ENCODE measurements at regions not wholly inside any gene's neighbourhood (a gene's known extent, or its start where the extent isn't known, plus 50 kb on each side); places are given as distances from the start of the nearest gene placed in this dataset.
"Not testable (repeated sequence)": the region's sequence is repeated elsewhere in the genome, so short reads cannot be mapped to it uniquely, and the experiment has no call there.

DNA sequence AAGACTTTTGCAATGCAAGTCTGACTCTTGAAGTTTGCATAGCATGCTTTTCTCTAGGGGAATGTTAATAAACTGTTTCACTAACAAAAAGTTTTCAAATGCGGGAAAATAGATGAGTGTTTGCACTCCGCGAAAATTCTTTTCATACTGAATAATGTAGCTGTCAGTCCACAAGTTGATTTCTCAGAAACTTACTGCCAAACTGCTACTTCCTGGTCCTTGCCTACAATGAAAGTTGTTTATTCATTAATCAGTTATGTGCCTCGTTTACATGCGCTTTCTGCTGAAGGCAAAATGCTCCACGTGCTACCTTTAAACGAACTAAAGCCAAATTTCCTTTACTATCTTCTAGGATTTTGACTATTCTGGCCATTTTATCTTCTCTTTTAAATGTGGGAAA is 166.2 kb downstream of the MAGEB17 start:
- Histone ChIP-seq H3K27ac (no peak overlapping the region), H3K4me1 (ENCODE audit: control insufficient read depth in 1 of 2, low read depth in 2 of 2) (no peaks in the 10 kb centered on the region), H3K27me3 (replicated peaks; ENCODE audit: insufficient read depth) (no peaks in the 10 kb centered on the region), H3K36me3 (no peaks in the 10 kb centered on the region), H3K9me3 (no peaks in the 10 kb centered on the region), H3K4me3 (no peak overlapping the region)
- TF ChIP-seq, protein P1, sequence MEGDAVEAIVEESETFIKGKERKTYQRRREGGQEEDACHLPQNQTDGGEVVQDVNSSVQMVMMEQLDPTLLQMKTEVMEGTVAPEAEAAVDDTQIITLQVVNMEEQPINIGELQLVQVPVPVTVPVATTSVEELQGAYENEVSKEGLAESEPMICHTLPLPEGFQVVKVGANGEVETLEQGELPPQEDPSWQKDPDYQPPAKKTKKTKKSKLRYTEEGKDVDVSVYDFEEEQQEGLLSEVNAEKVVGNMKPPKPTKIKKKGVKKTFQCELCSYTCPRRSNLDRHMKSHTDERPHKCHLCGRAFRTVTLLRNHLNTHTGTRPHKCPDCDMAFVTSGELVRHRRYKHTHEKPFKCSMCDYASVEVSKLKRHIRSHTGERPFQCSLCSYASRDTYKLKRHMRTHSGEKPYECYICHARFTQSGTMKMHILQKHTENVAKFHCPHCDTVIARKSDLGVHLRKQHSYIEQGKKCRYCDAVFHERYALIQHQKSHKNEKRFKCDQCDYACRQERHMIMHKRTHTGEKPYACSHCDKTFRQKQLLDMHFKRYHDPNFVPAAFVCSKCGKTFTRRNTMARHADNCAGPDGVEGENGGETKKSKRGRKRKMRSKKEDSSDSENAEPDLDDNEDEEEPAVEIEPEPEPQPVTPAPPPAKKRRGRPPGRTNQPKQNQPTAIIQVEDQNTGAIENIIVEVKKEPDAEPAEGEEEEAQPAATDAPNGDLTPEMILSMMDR (IDR thresholded peaks at IDR 0.05) = no peak
- ATAC-seq (ENCODE audit: insufficient number of reproducible peaks, low FRiP score, low read depth) = no peak
- DNase-seq (ENCODE audit: low spot score) = no peak

- no peaks in the 10 kb centered on the region for H3K36me3 ChIP-seq
- TF ChIP-seq, protein P1 (IDR thresholded peaks at IDR 0.05) = no peak
- H3K4me1 ChIP-seq (ENCODE audit: control insufficient read depth in 1 of 2, low read depth in 2 of 2) = no peaks in the 10 kb centered on the region
- DNase-seq (ENCODE audit: low spot score) (no peak), ATAC-seq (ENCODE audit: insufficient number of reproducible peaks, low FRiP score, low read depth) (no peak)
- H3K27me3 ChIP-seq (replicated peaks; ENCODE audit: insufficient read depth) = no peaks in the 10 kb centered on the region
- no peak overlapping the region for H3K4me3 ChIP-seq
- no peaks in the 10 kb centered on the region for H3K9me3 ChIP-seq
- no peak overlapping the region for H3K27ac ChIP-seq
Measured at GRCh38 chrX:16335181-16335580, 167.9 kb downstream of the MAGEB17 start.

DNA sequence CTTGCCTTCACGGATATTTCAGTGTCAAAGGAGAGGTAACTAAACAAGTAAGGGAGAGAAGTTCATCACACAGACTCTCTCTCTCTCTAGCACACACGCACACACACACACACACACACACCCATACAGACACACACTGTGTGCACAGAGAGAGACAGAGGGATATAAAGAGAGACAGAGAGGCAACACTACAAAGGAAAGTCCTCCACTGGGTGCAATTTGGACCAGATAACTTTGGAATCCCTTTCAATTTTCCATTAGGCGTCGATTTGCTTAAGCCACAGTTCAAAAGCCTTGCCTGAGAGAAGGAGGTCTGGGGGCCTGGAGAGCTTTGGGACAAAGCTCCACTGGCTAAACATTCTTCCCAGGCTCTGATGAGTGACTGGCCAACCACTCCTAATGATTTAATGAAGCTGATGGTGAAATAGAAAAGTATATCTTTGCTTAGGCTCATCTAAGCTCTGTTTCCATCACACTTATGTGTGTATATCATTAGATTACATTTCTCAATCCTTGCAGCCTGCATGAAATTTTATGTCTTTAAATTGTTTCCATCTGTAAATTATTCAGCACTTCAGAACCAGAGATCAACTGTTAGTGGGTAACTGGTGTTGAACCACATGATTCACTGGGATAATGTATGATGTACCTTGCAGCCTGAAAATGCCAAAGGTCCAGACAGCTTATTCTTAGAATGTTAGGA is 180.8 kb downstream of the MAGEB17 start:
- TF ChIP-seq, protein P1 (IDR thresholded peaks at IDR 0.05) = no peak
- no peaks in the 10 kb centered on the region for H3K36me3 ChIP-seq
- no peaks in the 10 kb centered on the region for H3K4me1 ChIP-seq (ENCODE audit: control insufficient read depth in 1 of 2, low read depth in 2 of 2)
- DNase-seq (ENCODE audit: low spot score) (no peak), ATAC-seq (ENCODE audit: insufficient number of reproducible peaks, low FRiP score, low read depth) (no peak)
- H3K27ac ChIP-seq = no peak overlapping the region
- no peaks in the 10 kb centered on the region for H3K27me3 ChIP-seq (replicated peaks; ENCODE audit: insufficient read depth)
- H3K4me3 ChIP-seq = no peak overlapping the region
- no peaks in the 10 kb centered on the region for H3K9me3 ChIP-seq

DNA sequence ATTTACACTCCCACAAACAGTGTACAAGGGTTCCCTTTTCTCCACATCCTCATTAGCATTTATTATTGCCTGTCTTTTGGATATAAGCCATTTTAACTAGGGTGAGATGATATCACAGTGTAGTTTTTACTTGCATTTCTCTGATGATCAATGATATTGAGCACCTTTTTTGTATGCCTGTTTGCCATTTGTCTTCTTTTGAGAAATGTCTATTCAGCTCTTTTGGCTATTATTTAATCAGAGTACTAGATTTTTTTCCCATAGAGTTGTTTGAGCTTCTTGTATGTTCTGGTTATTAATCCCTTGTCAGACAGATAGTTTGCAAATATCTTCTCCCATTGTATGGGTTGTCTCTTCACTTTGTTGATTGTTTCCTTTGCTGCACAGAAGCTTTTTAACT is 190.6 kb downstream of the MAGEB17 start:
- no peak for ATAC-seq (ENCODE audit: insufficient number of reproducible peaks, low FRiP score, low read depth)
- no peaks in the 10 kb centered on the region for H3K27me3 ChIP-seq (replicated peaks; ENCODE audit: insufficient read depth)

DNA sequence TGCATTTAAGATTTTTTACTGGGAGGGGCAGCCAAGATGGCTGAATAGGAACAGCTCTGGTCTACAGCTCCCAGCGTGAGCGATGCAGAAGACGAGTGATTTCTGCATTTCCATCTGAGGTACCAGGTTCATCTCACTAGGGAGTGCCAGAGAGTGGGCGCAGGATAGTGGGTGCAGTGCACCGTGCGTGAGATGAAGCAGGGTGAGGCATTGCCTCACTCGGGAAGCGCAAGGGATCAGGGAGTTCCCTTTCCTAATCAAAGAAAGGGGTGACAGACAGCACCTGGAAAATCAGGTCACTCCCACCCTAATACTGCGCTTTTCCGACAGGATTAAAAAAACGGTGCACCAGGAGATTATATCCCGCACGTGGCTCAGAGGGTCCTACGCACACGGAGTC is 192.8 kb downstream of the MAGEB17 start:
- H3K4me1 ChIP-seq (ENCODE audit: control insufficient read depth in 1 of 2, low read depth in 2 of 2); H3K27me3 ChIP-seq (replicated peaks; ENCODE audit: insufficient read depth); ATAC-seq (ENCODE audit: insufficient number of reproducible peaks, low FRiP score, low read depth); H3K36me3 ChIP-seq; H3K4me3 ChIP-seq; DNase-seq (ENCODE audit: low spot score); H3K9me3 ChIP-seq; H3K27ac ChIP-seq: not testable (repeated sequence)

More for the DNA sequence above, 190.6 kb downstream of the MAGEB17 start:
- TF ChIP-seq, protein P1 (IDR thresholded peaks at IDR 0.05) = no peak
- no peaks in the 10 kb centered on the region for H3K4me1 ChIP-seq (ENCODE audit: control insufficient read depth in 1 of 2, low read depth in 2 of 2)
- no peak overlapping the region for H3K4me3 ChIP-seq
- no peak overlapping the region for H3K27ac ChIP-seq
- no peaks in the 10 kb centered on the region for H3K9me3 ChIP-seq
- no peak for DNase-seq (ENCODE audit: low spot score)
- H3K36me3 ChIP-seq = no peaks in the 10 kb centered on the region

DNA sequence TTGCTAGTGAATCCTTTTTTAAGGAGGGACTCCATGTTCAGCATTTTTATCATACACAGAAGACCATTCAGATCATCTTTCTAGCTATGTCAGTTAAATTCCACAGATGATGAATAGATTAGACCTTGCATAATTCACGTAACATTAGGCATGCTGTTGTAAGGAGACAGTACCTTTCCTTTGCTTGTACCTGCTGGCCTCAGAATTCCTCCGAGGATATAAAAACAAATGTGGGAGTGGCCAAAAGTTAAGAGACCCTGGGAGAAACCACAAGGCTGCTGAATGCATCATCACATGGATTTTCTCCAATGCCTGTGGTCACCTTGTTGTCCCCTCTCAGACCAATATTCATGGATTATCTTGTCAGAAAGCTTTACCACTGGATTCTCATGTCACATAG is 201.4 kb downstream of the MAGEB17 start:
- TF ChIP-seq, protein P1 (IDR thresholded peaks at IDR 0.05) = no peak
- Histone ChIP-seq H3K4me3 (no peak overlapping the region), H3K27me3 (replicated peaks; ENCODE audit: insufficient read depth) (no peaks in the 10 kb centered on the region), H3K4me1 (ENCODE audit: control insufficient read depth in 1 of 2, low read depth in 2 of 2) (no peaks in the 10 kb centered on the region), H3K27ac (no peak overlapping the region), H3K9me3 (no peaks in the 10 kb centered on the region), H3K36me3 (no peaks in the 10 kb centered on the region)
- ATAC-seq (ENCODE audit: insufficient number of reproducible peaks, low FRiP score, low read depth) (no peak), DNase-seq (ENCODE audit: low spot score) (no peak)
